ENCODE measurements at regions not wholly inside any gene's neighbourhood (a gene's known extent, or its start where the extent isn't known, plus 50 kb on each side); places are given as distances from the start of the nearest gene placed in this dataset.

DNA sequence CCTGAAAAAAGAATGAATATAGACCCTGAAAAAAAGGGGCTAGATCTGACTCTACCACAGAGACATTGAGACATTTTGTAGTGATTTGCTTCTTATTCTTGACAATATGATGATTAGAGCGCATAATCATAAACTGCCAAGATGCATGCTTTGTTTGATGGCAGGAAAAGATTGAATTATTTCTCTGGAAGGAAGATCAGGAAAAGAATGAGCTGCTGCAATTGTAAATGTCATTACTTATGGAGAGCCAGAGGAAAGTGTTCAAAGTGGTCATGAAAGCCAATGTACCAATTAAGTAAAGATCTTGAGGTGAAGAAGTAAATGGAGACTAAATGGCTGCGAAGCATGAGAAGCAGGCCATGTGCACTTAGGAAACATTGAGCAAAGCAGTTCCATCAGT is 126.4 kb upstream of the NXPH2 start:
- TF ChIP-seq CTCF (optimal IDR thresholded peaks at IDR 0.05 in 1 of 3, IDR thresholded peaks at IDR 0.05 in 1 of 3, conservative IDR thresholded peaks at IDR 0.05 in 1 of 3; ENCODE audit: extremely low read depth in 1 of 3, insufficient read depth in 2 of 3, low read length in 3 of 3) (no peak), EZH2 (IDR thresholded peaks at IDR 0.05; ENCODE audit: low read length) (no peak)
